ENCODE measurements at regions not wholly inside any gene's neighbourhood (a gene's known extent, or its start where the extent isn't known, plus 50 kb on each side); places are given as distances from the start of the nearest gene placed in this dataset.
"Not testable (repeated sequence)": the region's sequence is repeated elsewhere in the genome, so short reads cannot be mapped to it uniquely, and the experiment has no call there.

DNA sequence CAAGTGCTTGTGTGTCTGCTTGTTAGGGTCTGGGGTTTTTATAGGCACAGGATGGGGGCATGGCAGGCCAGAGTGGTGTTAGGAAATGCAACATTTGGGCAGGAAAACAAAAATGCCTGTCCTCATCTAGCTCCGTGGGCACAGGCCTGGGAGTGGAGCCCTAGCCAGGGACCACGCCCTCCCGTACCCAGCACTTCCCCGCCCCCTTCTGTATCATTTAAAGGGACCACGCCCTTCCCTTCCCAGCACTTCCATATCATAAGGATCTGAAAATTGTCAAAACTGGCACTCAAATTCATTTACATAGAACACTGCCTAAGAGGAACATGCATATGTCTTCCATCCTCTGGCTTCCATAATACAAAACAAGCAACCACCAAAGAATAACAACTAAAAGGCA lies 185.8 kb downstream of the B3GLCT start:
- no peak for DNase-seq (ENCODE audit: low read depth in 2 of 2)

DNA sequence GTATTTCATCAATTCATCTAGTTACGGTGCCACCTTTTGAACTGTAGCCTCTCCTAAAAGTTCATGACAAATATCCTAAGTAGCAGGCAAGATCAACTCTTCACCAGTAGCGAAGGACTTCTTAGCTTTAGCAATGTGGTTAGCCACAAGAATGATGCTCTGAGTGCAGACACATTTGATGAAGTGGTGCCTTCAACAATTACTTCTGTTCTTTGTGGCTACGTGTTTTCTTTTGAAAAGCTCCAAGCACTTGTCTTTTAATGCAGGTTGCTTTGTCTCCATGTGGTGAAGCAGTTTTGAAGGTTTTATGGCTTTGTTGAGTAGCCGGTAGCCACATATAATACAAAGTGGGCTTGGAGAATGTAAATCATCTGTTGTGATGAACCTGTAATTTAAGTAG lies 194.7 kb downstream of the B3GLCT start:
- DNase-seq (ENCODE audit: low read depth in 2 of 2): no peak

DNA sequence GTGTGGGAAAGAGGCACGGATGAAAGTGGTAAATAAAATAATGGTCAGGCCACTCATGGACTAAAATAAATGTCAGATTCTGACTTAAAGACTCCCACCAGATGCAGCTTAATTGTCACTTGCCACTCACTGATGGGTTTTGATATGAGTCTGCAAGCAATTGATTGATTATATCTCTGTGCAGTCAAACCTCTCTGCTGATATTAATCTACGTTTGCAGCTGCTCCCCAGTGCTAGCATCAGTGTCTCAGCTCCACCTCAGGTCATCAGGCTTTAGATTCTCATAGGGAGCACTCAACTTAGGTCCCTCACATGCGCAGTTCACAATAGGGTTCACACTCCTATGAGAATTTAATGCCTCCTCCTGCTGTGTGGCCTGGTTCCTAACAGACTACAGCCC lies 195.3 kb downstream of the B3GLCT start:
- DNase-seq (ENCODE audit: low read depth in 2 of 2): no peak

DNA sequence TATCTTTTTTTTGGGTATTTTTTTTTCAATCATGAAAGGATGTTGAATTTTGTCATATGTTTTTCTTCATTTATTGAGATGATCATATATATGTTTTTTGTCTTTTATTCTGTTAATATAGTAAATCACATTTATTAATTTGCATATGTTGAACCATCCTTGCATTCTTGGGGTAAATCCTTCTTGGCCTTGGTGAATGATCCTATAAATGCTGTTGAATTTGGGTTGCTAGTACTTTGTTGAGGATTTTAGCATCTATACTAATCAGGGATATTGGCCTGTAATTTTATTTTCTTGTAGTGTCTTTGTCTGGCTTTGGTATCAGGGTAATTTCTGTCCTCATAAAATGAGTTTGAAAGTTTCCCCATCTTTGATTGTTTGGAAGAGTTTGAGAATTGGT lies 199.9 kb downstream of the B3GLCT start:
- no peak for DNase-seq (ENCODE audit: low read depth in 2 of 2)

DNA sequence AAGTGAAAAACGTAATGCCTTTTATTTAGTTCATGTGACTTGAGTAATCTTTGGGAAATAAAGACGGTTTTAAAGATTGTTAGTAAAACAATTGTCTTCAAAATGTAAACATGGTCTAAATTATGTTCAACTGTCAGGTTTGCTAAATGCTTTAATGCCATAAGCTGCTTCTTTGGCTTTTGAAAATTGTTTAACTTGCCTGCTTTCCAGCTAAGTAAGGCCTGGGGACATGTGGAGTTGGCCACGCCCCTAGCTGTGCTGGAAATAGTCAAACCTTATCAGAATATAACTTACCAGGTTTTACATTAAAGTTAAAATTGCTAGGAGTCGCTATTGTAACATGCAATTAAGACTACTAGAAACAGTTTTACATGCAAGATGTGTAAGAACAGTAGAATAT lies 203.9 kb downstream of the B3GLCT start:
- DNase-seq (ENCODE audit: low read depth in 2 of 2): not testable (repeated sequence)

DNA sequence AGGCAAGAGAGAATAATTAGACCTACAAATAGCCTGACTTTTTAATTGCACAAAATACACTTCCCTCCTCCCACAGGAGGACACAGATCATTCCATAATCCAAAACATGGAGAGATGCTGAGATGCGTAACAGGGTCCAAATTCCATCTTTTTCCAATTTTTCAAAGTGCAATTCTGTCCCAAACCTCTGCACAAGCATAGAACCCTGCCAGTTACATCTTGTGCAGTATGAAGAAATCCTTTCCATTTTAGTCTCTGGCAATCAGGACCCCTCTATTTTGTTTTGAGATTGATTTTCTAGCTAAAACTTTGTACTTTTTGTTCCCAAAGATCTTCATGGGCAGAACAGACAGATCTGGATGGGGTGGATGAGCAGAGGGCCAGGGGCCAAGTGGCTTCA lies 209.2 kb downstream of the B3GLCT start:
- DNase-seq (ENCODE audit: low read depth in 2 of 2): no peak

DNA sequence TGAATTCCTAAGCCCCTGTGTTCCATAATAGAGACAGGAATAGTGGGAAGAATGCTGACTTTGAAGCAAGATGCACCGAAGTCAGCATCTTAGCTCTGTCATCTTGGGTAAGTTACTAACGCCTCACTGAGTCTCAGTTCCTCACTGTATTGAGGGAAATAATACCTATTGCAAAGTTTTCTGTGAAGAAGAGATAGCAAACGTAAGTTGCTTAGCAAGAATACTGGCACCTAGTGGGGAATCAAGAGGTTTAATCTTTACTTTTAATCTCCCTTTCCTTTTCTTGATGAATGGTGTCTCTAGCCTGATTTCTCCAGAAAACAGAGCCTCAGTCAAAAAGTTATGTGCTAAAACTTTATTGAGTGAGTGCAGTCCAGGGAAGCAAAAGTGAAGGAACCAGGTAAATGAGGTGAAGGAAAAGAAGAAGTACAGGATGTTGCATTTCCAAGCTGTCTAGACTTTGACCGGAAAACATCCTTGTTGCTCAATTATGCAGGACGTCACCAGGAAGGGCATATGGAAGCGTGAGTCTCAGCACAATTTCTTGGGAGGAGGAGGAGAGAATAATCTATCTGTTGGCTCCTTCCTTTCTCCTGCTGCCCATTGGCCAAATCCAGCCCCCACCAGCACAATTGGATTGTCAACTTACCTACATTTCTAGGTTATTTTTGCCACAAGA lies 210.0 kb downstream of the B3GLCT start:
- no peak for DNase-seq (ENCODE audit: low read depth in 2 of 2)

DNA sequence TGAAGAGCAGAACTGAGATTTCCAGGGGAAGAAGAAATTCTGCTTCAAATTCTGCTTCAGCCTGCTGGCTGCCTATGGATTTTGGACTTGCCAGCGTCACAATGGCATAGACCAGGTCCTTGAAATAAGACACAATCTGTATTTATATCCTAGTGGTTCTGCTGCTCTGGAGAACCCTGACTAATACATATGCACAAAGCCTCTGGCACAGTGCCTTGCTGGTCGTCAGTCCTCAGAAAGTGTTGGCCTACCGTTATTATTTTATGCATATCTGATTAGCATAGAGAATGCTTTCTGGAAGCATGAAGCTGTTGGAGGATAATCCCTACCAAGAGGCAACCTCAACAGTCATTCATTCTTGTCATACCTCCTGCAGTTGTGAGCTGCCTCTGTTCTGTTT lies 213.7 kb downstream of the B3GLCT start:
- no peak for DNase-seq (ENCODE audit: low read depth in 2 of 2)

DNA sequence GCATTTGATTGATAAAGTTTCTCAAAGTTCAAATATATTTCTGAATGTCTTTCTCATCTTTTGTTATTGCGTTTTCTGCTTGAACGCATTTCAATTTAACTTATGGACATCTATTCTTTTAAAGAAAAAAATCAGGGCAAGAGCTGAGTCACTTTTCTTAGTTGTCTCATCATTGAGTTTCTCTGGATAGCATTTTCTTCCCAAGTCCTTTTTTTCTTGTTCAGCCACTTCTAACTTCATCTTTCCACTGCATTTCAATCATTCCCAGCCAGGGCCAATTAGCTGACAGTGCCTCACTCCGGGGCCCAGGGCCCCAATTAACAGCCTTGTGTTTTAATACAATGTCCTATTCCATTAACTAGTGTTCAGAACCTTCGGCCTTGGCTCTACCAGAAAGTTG lies 216.3 kb downstream of the B3GLCT start:
- DNase-seq (ENCODE audit: low read depth in 2 of 2): no peak

DNA sequence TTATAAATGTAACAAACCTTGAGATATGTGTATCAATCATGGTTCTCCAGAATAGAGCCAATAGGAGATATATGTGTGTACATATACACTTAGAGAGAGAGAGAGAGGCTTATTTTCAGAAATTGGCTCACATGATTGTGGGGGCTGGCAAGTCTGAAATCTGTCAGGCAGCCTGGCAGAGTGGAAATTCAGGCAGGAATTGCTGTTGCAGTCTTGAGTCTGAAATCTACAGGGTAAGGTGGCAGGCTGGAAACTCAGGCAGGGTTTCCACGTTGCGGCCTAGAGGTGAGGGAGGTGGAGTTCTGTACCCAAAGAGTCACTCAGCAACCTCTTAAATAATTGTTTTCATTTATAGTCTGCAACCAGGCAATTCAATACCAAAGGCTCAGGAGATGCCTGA lies 218.4 kb downstream of the B3GLCT start:
- DNase-seq (ENCODE audit: low read depth in 2 of 2): no peak

DNA sequence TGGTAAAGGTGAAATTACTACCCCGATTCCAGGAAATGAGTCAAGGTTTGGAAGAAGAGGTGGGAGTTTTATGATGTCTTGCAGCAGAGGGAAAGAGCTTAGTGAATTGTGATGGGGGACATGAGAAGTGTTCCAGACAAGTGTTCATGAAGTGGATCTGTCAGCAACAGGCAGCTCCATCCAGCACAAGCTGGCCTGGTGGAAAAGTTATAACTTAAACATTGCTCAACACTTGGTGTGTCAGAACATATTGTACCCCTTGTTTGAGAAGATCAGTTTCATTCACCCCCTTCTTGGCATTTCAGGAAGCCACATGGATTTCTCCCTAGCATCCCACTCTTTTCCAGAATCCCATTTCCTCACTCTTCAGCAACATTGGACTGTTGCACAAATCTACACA lies 222.0 kb downstream of the B3GLCT start:
- DNase-seq (ENCODE audit: low read depth in 2 of 2): no peak

DNA sequence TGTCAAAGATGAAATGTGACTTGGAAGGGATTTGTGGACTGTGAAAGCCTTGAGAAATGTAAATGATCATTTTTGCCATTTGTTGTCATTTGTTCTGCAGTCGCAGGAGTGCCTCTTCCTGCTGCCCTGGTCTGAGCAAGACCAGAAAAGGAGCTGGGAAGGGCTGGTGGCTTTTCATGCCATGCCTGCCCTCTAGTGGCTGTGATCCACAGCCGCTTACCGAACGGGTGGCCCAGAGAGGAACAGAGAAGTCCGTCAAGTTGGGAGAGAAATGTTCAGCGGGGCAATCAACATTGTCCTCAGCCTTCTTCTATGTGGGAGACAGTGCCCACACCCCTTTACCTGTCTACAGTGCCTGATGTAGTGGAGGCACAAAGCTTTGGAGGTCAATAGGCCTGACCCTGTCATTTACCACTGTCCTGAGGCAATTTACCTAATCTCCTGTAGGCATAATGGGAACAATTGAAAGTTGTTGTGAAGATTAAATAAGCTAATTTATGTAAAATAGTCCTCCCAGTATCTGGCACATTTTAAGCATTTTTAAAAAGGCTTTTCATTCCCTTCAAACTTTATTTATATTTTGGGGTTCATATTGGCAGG lies 224.5 kb downstream of the B3GLCT start:
- peak; percentile 23 to 38 for DNase-seq (ENCODE audit: low read depth in 2 of 2)

DNA sequence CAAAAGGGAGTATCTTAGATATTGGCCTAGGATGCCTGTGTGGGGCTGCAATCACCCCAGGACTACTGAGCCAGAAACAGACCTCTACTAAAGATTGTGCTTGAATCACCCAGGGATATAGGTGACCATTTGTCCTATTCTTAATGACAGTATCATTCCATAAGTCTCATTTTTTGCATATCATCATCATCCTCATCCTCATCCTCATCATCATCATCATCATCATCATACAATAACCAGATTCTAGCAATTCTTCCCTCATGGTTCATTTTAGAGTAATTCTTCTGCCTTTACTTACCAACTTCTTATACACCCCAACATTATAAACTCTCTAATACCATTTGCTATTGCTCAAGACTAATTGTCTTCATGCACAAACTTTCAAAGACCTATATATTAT lies 226.6 kb downstream of the B3GLCT start:
- DNase-seq (ENCODE audit: low read depth in 2 of 2): no peak

DNA sequence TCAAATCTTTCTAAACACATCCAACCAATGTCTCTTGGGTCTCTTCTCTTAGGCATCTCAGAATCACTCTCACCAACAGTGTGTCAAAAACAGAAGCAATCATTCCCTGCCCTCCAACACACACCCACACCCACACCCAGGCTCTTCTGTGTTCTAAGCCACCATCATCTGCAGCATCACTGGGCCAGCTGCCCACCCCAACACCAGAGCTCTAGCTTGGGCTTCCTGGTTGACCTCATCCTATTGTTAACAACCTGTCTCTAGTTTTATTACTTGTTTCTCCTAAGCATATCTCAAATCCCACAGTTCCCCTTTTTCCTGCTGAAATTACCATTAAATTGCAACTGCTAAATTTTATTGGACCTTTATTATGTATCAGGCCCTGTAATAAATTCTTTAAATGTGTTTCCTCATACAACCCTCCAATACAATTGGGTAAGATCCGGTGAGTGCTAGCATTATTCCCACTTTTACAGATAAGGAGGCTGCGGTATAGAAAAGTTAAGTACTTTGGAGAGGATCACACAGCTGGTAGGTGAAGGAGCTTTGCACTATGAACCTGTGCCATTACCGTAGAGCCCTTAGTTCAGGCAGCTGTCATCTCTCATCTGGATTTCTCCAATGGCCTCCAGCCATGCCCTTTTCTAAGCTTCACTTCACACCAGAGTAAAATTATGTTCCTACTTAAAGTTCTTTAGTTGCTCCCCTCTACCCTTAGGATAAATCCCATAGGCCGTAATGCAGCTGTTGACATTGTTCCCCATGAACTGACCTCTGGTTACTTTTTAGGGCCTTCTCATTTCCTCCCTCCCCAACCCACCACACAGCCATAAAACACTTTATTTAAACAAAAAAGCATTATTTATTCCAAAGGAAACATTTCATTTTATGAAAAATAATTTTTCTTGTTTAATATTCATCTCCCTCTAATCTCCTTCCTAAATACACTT lies 227.7 kb downstream of the B3GLCT start:
- no peak for DNase-seq (ENCODE audit: low read depth in 2 of 2)

DNA sequence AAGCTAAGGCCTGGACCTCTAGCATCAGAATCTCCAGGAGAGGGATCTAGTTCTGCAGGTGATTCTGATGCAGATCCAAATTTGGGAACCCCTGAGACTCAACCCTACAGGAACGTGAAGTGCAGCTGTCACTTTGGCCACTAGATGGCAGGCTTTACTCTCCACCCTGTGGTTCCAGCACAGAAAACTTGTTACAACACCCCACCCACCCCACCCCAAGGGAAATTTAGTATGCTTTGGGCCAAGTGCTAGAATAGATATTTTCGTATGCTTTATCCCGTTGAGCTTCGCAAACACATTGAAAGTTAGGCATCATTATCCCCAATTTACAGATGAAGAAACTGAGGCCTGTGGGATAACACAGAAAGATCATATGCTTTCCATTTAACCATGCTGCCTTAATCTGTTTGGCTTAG lies 232.0 kb downstream of the B3GLCT start:
- DNase-seq (ENCODE audit: low read depth in 2 of 2): peak; percentile 3 to 37

DNA sequence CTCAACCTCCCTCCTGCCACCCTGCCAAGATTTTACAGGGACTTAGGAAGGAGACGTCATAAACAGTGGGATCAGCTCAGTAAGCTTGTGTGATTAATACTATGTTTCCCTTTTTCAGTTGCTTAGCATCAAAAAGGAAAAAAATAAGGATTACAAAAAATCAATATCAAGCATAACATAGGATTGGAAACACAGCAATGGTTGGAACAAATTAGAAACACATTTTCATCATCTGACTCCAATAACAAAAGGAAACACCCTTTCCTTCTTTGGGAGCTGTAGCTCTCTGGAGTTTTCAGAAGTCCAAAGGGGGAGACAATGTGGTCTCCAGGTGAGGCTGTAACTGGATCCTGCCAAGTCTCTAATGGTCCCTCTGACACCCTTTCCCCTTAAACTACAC lies 233.4 kb downstream of the B3GLCT start:
- DNase-seq (ENCODE audit: low read depth in 2 of 2): no peak

DNA sequence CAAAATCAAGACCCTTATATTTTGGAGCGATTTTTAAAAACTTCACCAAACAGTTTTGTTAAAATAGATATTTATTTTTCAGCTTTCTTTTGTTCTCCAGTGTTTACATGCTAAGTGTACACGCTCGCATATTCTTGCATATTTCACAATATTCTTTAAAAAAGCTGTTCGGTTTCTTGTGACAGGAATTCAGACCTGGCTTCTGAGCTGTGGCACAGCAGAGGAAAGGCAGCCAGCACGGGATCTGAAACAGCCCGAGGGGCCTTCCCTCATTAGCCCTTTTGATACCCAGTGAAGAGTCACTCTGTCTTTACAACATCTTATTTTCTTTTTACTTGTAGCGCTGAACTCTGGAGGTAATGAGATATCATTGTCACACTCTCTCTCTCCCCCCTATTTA lies 234.0 kb downstream of the B3GLCT start:
- no peak for DNase-seq (ENCODE audit: low read depth in 2 of 2)

DNA sequence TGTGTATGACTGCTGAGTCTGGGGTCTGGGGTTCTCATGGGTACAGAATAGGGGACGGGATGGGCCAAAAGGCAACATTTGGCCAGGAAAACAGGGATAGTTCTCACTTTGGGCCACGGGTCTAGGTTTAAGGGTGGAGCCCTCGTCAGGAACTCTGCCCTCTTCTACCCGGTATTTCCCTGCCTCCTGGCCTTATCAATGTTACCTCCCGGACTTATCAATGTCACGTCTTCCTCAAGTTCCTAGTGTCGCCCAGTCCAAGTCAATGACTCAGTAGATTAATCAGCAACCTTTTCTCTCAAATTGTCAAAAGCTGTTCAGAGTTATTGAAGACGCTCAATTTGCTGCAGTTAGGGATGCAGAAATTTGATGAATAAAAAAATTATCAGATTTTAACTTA lies 234.8 kb downstream of the B3GLCT start:
- no peak for DNase-seq (ENCODE audit: low read depth in 2 of 2)

DNA sequence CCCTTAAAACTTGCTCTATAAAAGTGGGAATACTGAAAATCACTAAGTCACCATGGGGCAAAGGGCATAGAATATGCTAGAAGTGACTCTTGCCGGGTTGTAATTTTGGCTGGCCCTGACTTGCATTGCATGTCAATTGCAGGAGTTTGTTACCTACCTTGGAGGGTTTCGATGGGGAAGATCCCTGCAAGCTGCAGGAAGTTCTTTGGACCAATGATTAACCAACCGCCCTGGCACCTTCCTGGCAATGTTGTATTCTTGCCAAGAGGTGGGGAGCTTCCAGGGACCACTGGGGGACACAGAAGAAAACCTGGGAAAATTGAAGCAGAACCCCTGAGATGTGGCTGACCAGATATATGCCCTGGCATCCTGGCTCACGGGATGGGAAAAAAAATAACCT lies 235.8 kb downstream of the B3GLCT start:
- no peak for DNase-seq (ENCODE audit: low read depth in 2 of 2)

DNA sequence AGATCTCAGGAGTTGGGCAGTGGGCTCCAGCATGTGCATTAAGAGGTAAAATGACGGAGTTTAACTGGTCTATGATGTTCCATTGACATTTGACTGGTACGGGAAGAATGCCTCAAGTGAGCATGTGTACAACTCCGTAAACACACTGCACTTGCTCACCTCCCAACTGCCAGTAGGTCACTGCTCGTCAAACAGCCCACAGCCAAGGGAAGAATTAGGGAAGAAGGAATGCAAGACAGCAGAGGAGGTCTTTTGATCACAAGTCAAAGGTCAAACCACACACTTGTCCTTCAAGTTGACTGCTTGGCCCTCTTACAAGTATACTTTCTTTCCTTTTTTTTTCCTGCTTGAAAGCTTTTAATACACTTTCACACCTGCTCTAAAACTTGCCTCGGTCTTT lies 236.7 kb downstream of the B3GLCT start:
- no peak for DNase-seq (ENCODE audit: low read depth in 2 of 2)

DNA sequence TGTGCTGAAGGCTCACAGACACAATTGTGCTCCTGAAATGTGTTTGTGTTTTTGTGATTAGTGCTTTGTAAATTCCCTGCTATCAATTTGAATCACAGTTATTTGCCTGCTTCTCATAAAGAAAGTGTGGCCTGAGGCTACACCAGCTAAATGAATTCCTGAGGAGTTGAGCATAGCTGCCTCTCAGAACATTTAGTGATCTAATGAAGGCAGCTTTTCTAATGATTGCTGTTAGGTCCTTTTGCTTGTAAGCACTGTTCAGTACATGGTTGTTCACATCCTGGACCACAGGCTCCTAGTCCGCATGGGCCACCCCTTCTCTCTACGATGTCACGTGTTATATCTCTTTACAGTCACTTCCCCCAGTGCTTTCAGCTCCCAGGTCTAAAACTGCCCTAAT lies 238.2 kb downstream of the B3GLCT start:
- DNase-seq (ENCODE audit: low read depth in 2 of 2): no peak

DNA sequence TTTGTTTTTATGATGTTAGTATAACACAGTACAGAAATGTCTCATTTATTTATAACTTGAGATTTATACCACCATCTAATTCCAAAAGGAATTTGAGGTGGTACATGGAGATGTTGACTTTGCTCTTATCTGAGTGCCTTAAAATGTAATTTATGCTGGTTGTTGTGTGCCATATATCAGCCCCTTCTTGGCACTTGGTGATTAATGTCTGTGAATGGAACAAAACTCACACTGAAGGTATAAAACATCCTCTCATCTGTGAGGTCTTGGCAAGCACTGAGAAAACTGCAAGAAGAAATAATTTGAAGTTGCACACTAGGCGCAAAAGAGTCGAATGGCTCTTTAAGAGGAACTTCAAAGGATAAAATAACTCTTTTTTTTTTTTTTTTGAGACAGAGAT lies 240.4 kb downstream of the B3GLCT start:
- DNase-seq (ENCODE audit: low read depth in 2 of 2): no peak
